Amygdala (tissue), 56 donors: ENCODE measurements at regions not wholly inside any gene's neighbourhood (a gene's known extent, or its start where the extent isn't known, plus 50 kb on each side); places are given as distances from the start of the nearest gene placed in this dataset.
"Not testable (repeated sequence)": the region's sequence is repeated elsewhere in the genome, so short reads cannot be mapped to it uniquely, and the experiment has no call there.

Experiments used
- DNase-seq, 56 donors: peaks; one replicate each; lab custom pipeline; 2025; lab: John Stamatoyannopoulos, UW

DNA sequence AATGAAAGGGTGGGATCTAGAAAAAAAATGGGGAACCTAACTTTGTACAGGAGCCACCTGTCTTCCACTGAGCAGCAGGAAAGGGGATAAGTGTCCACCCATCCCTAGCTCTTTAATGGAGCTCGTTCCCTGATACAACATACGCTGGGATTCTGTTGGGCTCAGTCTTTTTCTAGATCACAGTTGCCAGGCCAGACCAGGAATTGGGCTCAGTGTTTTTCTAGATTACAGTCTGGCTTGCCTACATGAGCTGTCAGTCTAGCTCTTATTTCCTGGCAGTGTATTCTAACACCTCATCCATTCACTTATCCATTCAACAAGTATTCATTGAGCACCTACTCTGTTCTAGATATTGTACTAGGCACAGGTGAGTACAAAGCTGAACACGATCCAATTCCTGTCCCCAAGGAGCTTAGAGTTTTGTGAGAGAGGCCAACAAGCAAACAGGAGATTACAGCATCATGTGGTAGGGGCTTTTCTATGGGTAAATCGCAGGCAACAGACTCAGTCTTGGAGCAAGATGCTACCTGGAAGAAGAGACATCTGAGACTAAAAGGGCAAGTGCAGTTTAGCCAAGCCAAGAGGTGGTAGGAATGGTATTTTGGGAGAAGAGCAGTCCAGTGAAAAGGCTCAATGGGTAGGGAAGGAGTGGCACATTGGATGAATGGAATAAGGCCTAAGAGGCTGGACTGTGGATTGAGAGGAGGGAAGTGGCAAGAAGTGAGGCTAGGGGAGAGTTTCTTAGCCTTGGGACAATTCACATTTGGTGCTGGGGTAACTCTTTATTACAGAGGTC, 138.0 kb upstream of the HS3ST2 start:
- DNase-seq = no peak

DNA sequence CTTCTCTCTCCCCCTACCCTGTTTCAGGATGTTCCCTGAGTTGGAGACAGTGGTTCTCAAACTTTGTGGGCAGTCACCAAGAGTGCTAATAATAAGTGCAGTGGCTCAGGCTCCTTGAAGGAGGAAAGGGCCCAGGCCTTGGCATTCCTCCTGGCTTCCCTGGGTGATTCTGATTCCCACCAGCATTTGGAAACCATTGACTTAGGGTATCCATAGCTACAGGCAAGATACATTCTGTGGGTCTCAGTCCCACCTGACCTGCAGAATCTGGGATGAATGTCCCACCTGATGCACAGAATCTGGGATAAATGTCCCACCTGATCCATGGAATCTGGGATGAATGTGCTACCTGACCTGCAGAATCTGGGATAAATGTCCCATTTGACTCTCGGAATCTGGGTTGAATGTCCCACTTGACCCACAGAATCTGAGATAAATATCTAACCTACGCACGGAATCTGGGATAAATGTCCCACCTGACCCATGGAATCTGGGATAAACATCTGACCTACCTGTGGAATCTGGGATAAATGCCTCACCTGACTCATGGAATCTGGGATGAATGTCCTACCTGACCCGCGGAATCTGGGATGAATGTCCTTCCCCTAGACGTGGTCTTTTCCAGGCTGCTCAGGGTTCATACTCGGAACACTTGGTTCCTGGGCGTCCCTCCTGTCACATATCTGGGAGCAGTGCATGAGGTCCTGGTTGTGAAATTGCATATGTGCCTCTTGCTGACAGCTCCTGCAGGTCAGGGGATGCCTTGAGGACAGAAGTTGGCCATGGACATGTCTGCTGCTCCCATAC, 136.7 kb upstream of the HS3ST2 start:
- no peak for DNase-seq

DNA sequence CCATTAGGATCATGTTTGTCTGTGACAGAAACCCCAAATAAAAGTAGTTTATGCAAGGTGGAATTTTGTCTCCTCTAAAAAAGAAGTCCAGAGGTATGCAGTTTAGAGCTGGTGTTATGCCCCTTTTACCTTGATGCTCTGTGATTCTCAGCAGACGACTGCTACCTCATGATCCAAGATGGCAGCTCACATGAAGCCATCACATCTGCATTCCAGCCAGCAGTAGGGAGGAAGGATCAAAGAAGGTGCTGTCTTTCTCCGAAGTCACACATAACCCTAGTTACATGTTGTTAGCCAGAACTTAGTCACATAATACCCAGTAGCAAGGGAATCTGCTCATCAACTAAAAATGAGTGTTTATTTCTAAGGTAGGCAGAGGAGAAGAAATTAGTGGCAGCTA, 135.7 kb upstream of the HS3ST2 start:
- no peak for DNase-seq

DNA sequence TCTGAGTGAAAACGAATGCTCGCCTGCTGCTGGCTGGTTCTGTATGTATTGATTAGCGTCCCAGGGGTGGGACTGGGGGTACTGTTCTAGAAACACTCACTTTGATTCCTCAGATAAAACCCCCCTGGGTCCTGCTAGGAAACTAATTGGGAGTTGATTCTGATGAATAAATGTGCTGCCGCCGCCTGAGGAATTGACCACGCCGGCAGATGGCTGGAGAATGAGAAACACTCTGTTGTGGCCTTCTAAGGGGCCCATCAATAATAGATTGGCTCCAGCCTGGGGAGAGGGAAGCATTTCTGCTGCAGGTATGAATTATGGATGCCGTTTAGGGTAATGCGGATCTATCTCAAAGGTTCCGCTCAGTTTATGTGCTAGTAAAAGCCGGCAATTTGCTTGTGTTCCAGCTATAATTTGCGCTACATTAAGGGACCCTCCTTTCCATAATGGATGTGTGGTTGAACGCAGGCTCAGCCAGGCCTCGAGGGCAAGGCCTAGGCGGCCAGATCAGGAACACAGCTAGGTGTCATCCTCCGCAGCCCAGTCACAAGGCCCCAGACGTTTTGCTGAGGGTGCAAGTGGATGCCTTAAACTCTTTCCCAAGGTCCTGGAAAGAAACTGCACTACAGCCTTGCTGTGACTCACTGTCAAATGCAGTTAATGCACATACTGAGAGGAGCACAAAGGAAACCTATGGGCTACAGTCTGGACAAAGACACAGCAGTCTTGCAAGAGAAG, 132.2 kb upstream of the HS3ST2 start:
- DNase-seq = no peak

DNA sequence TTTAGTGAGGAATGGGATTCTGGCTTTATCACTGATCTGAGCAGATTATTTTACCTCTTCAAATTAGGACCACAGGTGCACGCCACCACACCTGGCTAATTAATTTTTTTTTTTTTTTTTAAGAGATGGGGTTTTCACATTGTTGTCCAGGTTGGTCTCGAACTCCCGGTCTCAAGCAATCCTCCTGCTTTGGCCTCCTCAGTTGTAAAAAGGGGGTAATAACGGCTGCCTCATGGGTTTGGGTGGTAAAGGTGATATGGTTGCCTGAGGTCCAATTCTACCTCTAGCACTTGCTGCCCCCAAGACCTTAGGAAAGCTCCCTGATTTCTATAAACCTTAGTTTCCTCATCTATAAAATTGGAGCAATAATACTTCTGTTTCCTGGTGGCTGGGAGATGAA, 130.7 kb upstream of the HS3ST2 start:
- no peak for DNase-seq

DNA sequence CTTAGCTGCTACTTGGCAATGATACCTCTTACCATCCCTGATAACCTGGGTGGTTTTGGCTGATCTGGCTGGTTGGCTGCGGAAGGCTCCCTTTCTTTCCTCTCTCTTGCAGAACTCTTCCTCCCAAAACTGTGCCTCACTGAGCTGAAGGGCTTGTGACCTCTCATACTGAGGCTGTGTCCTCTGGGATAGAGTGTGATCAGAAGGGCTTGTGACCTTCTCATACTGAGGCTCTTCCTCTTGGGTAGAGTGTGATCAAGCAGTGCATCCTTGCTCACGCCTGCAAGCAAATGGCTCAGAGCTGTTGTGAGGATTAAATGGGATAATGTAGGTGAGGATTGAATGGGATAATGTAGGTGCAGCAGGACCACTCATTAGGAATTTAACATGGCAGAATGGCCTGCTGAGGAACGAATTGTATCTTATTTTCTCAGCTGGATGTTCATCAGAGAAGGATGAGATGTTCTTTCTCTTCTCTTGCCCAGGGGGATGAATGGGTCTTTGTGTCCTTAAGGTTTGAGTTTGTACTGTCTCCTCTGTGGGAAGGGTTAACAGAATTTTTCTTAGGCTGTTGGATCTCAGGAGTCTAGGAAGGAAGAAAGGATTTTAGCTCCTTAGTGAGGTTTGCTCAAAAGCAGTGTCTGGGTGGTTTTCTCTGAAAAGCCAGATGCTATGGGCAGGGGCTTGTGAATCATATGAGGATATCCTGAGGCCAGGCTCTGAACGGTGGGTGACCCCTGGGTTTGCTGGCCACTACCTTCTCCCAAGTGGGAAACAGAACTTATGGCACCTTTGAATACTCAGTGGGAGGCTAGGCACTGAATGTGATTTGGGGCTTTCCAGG, 130.0 kb upstream of the HS3ST2 start:
- no peak for DNase-seq

DNA sequence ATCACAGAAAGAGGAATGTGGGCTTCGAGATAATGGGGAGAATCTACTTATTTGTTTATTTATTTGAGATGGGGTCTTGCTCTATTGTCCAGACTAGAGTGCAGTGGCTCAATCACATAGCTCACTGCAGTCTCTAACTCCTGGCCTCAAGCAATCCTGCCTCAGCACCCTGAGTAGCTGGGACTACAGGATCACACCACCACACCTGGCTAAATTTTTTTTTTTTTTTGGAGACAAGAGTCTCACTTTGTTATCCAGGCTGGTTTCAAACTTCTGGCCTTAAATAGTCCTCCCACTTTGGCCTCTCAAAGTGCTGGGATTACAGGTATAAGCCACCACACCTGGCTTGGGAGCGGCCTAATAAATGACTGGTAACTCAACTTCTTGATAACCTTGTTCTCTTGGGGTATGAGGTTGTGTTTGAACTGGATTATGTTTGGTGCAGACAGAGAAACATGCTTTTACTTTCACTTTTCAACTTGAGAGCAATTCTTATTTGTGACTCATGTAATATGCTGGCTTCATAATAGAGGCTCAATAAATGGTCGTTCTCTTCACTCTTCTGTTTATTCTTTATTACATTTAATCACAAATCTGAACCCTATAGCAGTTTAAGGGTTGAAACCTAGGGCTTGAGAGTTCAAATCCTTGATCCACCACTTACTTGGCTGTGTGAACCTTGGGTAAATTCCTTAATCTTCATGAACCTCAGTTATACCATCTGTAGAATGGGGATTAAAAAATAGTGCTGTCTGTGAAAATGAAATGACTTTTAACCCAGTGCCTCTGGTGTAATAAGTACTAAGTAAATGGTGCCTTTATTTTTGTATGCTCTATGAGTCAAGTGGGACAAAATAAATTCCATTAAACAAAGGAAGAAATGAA, 129.1 kb upstream of the HS3ST2 start:
- DNase-seq = no peak

DNA sequence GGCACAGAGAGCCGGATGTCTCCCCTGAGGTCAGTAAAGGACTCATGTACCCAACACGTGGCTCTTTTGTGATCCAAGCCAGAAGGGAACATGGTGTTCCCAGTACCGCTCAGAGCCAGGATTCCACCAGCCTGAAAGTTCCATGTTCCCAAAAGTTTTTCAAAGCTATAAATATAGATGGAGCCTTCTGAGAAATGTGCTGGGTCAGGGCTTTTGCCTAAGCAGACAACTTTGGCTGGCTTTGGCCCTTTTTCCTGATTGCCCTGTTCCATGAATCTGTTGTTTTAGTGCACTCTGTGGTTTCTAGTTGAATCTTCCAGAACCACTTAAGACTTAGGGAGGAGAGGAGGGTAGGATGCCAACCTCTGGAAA, 128.5 kb upstream of the HS3ST2 start:
- no peak for DNase-seq

DNA sequence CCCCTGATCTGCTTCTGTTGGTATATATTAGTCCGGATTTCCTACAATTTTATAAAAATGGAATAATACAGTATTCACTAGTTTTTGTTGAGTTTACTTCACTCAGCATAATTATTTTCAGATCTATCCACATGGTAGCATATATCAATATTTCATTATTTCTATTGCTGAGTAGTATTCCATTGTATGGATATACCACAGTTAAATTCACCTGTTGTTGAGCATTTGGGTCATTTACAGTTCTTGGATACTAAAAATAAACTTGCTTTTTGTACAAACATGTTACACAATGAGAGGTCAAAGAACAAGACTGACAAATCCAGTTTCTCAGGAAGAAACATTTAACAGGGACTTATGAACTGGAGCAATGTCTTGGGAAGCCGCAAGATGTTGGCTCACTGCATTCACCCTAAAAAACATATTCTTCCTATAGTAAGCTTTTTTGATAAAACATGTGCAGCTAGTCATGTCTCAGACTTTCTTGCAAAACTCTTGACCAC, 126.9 kb upstream of the HS3ST2 start:
- DNase-seq = no peak

DNA sequence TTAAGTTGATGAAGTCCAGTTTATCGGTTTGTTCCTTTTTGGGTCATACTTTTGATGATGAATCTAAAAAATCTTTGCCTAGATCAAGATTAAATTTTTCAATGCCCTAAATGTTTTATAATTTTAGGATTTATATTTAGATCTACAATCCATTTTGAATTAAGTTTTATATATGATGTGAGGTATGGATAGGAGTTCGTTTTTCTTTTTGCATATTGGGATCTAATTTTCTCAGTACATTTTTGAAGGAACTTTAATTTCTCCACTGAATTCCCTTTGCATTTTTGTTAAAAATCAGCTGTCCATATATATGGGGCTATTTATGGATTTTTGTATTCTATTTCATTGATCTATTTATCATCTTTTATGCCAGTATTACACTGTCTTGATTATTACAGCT, 125.5 kb upstream of the HS3ST2 start:
- DNase-seq = no peak

DNA sequence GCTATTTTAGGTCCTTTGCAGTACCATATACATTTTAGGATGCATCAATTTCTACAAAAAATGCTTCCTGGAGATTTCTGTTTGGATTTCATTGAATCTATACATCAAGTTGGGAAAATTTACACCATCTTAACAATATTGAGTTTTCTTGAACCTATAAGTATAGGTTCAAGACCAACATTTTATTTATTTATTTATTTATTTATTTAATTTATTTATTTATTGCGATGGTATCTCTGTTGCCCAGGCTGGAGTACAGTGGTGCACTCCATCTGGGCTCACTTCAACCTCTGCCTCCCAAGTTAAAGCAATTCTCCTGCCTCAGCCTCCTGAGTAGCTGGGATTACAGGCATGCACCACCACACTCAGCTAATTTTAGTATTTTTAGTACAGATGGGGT, 125.0 kb upstream of the HS3ST2 start:
- DNase-seq = no peak

DNA sequence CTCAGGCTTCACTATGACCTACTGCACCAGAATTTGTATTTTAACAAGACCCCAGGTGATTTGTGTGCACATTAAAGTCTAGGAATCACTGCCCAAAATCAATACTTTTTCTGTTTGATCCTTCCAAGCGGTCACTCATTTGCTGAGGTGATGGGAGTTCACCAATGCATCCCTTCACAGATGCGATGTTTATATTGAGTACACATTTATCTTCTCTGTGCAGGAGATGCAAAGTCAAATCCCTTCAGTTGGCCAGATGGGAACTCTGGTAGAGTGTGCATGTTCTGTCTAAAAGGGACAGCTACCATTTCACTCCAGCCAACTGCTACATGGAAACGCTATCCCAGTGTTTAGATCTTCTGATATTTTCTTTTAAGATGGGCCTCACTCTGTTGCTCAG, 122.6 kb upstream of the HS3ST2 start:
- no peak for DNase-seq

DNA sequence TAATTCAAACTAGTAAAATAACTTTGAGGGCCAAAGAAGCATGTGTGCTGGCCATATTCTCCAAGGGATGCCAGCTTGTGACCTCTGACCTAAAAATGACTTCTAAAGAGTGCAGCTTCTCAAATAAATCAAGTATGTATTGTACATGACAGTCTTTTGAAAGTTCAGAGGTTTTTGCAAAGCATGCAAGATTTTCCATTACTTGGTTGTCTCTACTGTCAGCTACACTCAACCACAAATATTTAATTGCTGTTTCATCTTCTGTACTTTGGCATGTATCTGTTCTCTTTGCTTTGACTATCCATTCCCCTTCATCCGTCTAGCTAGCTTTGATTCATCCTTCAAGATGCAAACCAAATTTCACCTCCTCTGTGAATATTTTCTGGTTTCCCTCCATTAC, 121.9 kb upstream of the HS3ST2 start:
- DNase-seq = no peak

DNA sequence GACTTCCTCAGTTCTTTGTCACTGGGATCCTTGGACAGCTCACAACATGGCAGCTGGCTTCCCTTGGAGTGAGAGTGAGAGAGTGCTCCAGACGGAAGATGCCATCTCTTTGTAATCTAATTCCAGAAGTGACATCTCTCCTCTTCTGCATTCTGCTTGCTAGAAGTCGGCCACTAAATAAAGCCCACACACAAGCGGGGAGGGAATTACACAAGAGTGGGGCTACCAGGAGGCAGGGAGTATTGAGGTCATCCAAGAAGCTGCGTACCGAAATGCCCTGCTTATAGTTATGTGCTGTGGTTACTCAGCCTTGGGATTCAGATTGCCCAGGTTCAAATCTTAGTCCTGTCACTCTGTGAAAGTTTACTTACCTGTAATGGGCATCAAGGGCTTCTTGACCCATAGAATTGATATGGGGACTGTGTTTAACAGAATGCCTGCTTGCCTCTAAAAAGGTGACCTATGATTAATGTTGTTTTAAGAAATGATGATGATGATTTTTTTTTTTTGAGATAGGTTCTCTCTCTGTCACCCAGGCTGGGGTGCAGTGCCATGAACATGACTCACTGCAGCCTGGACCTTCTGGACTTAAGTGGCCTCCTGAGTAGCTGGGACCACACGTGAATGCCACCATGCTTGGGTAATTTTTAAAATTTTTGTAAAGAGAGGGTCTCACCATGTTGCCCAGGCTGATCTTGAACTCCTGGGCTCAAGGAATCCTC, 120.9 kb upstream of the HS3ST2 start:
- no peak for DNase-seq

DNA sequence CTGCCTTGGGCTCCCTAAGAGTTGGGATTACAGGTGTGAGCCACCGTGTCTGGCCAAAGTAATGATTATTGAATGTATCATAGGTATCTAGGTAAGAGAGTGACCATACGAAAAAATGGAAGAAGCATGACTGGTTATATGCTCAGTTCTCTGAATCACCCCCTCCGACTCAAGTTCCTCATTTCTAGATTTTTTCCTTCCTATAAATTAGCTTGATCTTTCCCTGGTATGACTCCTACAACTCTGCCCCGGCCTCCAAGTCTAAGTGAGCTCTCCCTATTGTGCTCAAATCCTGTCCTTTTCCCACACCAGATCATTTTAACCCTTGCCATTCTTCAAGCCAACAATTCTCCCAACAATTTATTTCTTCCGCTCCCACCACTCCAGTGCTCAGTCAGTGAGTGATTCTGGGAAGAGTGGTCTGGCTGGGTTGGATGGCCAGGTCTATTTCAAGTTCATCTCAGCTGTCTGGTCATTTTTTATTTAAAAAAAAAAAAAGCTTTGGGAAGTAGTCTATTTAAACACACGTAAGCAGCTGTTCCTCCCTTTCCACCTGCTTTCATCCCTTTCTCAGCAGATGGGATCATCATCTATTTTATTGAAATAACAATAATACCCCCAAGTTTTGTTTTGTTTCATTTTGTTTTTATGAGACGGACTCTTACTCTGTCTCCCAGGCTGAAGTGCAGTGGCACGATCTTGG, 120.2 kb upstream of the HS3ST2 start:
- no peak for DNase-seq

DNA sequence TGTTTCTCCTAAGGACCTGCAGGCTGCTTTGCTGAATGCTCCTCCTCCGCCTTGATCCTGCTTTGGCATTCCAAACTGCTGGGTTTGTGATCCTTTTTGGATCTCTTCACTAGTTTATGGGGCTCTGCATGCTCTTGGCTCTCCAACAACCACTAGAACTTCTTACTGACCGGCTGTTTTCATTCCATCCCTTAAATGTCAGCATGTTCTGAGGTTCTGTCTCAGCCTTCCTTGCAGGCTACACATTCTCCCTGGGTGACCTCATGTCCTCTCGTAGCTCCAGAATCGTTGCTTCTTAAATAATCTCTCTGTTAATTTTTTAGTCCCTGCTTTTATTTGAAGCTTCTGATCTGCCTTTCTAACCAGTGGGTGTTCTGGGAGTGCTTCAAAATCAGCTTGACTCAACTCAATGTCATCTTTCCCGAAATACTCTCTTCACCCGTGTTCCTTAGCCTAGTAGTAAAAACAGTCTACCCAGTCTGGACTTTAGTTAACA, 119.0 kb upstream of the HS3ST2 start:
- no peak for DNase-seq

DNA sequence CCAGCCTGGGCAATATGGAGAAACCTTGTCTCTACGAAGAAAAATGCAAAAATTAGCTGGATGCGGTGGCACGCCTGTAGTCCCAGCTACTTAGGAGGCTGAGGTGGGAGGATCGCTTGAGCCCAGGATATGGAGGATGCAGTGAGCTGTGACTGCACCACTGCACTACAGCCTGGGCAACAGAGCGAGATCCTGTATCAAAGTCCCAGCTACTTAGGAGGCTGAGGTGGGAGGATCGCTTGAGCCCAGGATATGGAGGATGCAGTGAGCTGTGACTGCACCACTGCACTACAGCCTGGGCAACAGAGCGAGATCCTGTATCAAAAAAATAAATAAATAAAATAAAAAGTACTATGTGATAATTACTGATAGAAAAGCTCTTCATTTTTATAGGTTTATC, 118.2 kb upstream of the HS3ST2 start:
- not testable (repeated sequence) for DNase-seq

DNA sequence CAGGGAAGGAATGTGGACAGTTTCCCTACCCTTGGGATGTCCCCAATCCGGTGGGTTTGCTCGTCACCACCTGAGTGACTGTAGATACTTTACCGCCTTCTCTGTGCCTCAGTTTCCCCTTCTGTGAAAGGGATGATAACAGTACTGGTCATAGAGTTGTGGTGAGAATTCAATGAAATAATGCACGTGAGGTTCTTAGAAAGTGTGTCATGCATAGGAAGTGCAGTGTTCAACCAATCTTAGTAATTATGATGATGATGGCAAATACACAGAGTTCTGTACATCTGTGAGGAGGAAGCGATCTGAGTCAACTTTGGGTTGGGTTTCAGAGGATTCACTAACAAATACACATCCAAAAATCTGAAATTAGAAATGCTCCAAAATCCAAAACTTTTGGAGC, 114.6 kb upstream of the HS3ST2 start:
- no peak for DNase-seq
